LNCAP (cell line): ENCODE measurements at regions not wholly inside any gene's neighbourhood (a gene's known extent, or its start where the extent isn't known, plus 50 kb on each side); places are given as distances from the start of the nearest gene placed in this dataset.
A peak's percentile ranks its signal among the peaks of the same experiment; 100 is the strongest.

Experiments used
- CTCF ChIP-seq: fragments of 450-650 bp; IDR thresholded peaks from 2 replicates; pipeline ENCODE4 v1.5.1; 2017; ENCODE audit warnings: mild to moderate bottlenecking

- no peak for TF ChIP-seq CTCF
Measured at GRCh38 chr9:115553060-115553773, 435.3 kb upstream of the TNC start.

DNA sequence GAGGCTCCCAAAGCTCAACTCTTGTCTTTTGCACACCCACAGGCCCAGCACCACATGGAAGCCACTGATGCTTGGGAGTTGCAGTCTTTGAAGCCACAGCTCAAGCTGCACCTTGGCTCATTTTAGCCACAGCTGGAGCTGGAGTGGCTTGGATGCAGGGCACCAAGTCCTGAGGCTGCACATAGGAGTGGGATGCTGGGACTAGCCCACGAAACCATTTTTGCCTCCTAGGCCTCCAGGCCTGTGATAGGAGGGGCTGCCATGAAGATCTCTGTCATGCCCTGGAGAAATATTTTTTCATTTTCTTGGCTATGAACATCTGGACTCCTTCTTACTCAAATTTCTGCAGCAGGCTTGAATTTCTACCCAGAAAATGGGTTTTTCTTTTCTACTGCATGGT, 438.5 kb upstream of the TNC start:
- TF ChIP-seq CTCF: no peak

- no peak for TF ChIP-seq CTCF
Measured at GRCh38 chr9:115575147-115575546, 457.2 kb upstream of the TNC start.

- TF ChIP-seq CTCF: no peak
Measured at GRCh38 chr9:115587310-115587709, 469.4 kb upstream of the TNC start.

- no peak for TF ChIP-seq CTCF
Measured at GRCh38 chr9:115590011-115590410, 472.1 kb upstream of the TNC start.

GRCh38 chr9:115591584-115591984, 473.6 kb upstream of the TNC start:
- TF ChIP-seq CTCF: peak; percentile 90

GRCh38 chr9:115593587-115594091, 475.7 kb upstream of the TNC start:
- peak; percentile 86 for TF ChIP-seq CTCF

DNA sequence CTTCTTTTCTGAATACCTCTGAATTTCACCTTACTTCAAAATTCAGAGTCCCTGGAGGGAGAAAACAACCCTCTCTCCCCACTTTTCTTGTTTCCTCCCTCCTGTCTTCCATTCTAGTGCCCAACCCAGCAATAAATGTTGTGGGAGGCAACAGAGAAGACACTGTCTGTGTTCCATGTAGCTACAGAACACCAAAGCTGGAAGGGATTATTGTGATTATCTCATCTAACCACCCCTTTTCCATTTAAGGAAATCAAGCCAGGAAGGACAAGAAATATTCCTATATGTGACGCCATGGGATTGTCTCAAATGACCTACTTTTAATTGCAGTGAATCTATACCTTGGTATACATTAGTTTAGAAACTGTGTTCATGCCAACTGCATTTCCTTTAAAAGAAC, 476.6 kb upstream of the TNC start:
- no peak for TF ChIP-seq CTCF
